Thymus (tissue), 11 donors: ENCODE measurements at regions not wholly inside any gene's neighbourhood (a gene's known extent, or its start where the extent isn't known, plus 50 kb on each side); places are given as distances from the start of the nearest gene placed in this dataset.
"Not testable (repeated sequence)": the region's sequence is repeated elsewhere in the genome, so short reads cannot be mapped to it uniquely, and the experiment has no call there.

ENCODE experiments used
- DNase-seq, 9 donors: peaks; one replicate each; pipeline ENCODE4 v3.0.0-alpha.2; 2013; ENCODE audit warnings: low spot score in 9 of 9, low read depth in 6 of 9, missing footprints in 1 of 9
- H3K27ac ChIP-seq, 2 donors: one replicate each; pipeline ENCODE4 v1.5.1; 2013; ENCODE audit warnings: control low read depth in 1 of 2, low read depth in 1 of 2, low read length in 1 of 2, mild to moderate bottlenecking in 1 of 2, moderate library complexity in 1 of 2
- H3K27me3 ChIP-seq, 2 donors: one replicate each; pipeline ENCODE4 v1.5.1; 2013; ENCODE audit warnings: low read length in 1 of 2; ENCODE audit not compliant: control insufficient read depth in 2 of 2, insufficient read depth in 1 of 2
- H3K36me3 ChIP-seq, 2 donors: one replicate each; pipeline ENCODE4 v1.5.1; 2013; ENCODE audit warnings: low read length in 1 of 2, mild to moderate bottlenecking in 1 of 2, moderate library complexity in 1 of 2; ENCODE audit not compliant: control insufficient read depth in 2 of 2, insufficient read depth in 2 of 2
- H3K4me1 ChIP-seq, 2 donors: one replicate each; pipeline ENCODE4 v1.5.1; 2013; ENCODE audit warnings: low read length in 2 of 2; ENCODE audit not compliant: control insufficient read depth in 2 of 2, insufficient read depth in 2 of 2
- H3K4me3 ChIP-seq, 2 donors: one replicate each; pipeline ENCODE4 v1.5.1; 2013; ENCODE audit warnings: low read length in 2 of 2, control low read depth in 1 of 2, mild to moderate bottlenecking in 1 of 2
- H3K9me3 ChIP-seq, 2 donors: one replicate each; pipeline ENCODE4 v1.5.1; 2013; ENCODE audit warnings: low read length in 1 of 2, mild to moderate bottlenecking in 1 of 2; ENCODE audit not compliant: control insufficient read depth in 2 of 2, insufficient read depth in 1 of 2
- WGBS: extraction: QIAGEN DNeasy Blood & Tissue Kit; methylation state at CpG from one replicate; pipeline ENCODE4 v1.1.7; 2013; 5-methylcytosine and 5-hydroxymethylcytosine counted together
- donor health status: healthy.

- Histone ChIP-seq H3K4me1 (no peaks in the 10 kb centered on the region), H3K27ac (no peak overlapping the region), H3K36me3 (no peaks in the 10 kb centered on the region), H3K9me3 (peaks cover 0 to 40% of the 10 kb centered on the region in 2 donors), H3K4me3 (no peak overlapping the region), H3K27me3 (no peaks in the 10 kb centered on the region)
- 95% methylated on average over 15 of the region's 15 CpGs for WGBS
- no peak for DNase-seq
Measured at GRCh38 chr14:105588236-105588860, 62.0 kb downstream of the TMEM121 start.

GRCh38 chr14:105589161-105589925, 63.0 kb downstream of the TMEM121 start:
- Histone ChIP-seq H3K27me3 (no peaks in the 10 kb centered on the region), H3K36me3 (no peaks in the 10 kb centered on the region), H3K27ac (no peak overlapping the region), H3K9me3 (peaks cover 0 to 40% of the 10 kb centered on the region in 2 donors), H3K4me1 (no peaks in the 10 kb centered on the region), H3K4me3 (no peak overlapping the region)
- WGBS: 81% methylated on average over 2 of the region's 2 CpGs
- no peak for DNase-seq

- not testable (repeated sequence) for H3K27me3 ChIP-seq, H3K4me3 ChIP-seq, H3K4me1 ChIP-seq, DNase-seq, H3K36me3 ChIP-seq, H3K27ac ChIP-seq
- H3K9me3 ChIP-seq: peaks cover 0 to 40% of the 10 kb centered on the region in 2 donors
- WGBS: 74% methylated on average over 4 of the region's 4 CpGs
Measured at GRCh38 chr14:105589926-105590185, 63.5 kb downstream of the TMEM121 start.

- 95% methylated on average over 4 of the region's 4 CpGs for WGBS
- no peak for DNase-seq
Measured at GRCh38 chr14:105591052-105591451, 64.7 kb downstream of the TMEM121 start.

GRCh38 chr14:105591792-105592341, 65.5 kb downstream of the TMEM121 start:
- peaks cover 0 to 45% of the 10 kb centered on the region in 2 donors for H3K9me3 ChIP-seq
- H3K27me3 ChIP-seq, H3K36me3 ChIP-seq, H3K4me3 ChIP-seq, H3K27ac ChIP-seq, DNase-seq, H3K4me1 ChIP-seq: not testable (repeated sequence)
- 88% methylated on average over 27 of the region's 27 CpGs for WGBS

More at GRCh38 chr14:105591052-105591451, 64.7 kb downstream of the TMEM121 start:
- no peaks in the 10 kb centered on the region for H3K27me3 ChIP-seq
- no peak overlapping the region for H3K4me3 ChIP-seq
- H3K9me3 ChIP-seq: peaks cover 0 to 40% of the 10 kb centered on the region in 2 donors
- H3K36me3 ChIP-seq: no peaks in the 10 kb centered on the region
- H3K4me1 ChIP-seq: no peaks in the 10 kb centered on the region
- no peak overlapping the region for H3K27ac ChIP-seq

- H3K27ac ChIP-seq, DNase-seq, H3K4me1 ChIP-seq, H3K27me3 ChIP-seq, H3K4me3 ChIP-seq, H3K36me3 ChIP-seq: not testable (repeated sequence)
- peaks cover 0 to 45% of the 10 kb centered on the region in 2 donors for H3K9me3 ChIP-seq
- 96% methylated on average over 6 of the region's 13 CpGs for WGBS
Measured at GRCh38 chr14:105592646-105593045, 66.3 kb downstream of the TMEM121 start.

GRCh38 chr14:105595346-105595745, 69.0 kb downstream of the TMEM121 start:
- H3K27me3 ChIP-seq, H3K4me3 ChIP-seq, DNase-seq, H3K4me1 ChIP-seq, H3K36me3 ChIP-seq, H3K27ac ChIP-seq: not testable (repeated sequence)
- H3K9me3 ChIP-seq: peaks cover 0 to 38% of the 10 kb centered on the region in 2 donors
- WGBS: 97% methylated on average over 13 of the region's 21 CpGs

- WGBS: 76% methylated on average over 5 of the region's 6 CpGs
- H3K27ac ChIP-seq, H3K36me3 ChIP-seq, H3K27me3 ChIP-seq, DNase-seq, H3K4me3 ChIP-seq, H3K4me1 ChIP-seq: not testable (repeated sequence)
- H3K9me3 ChIP-seq: peaks cover 0 to 43% of the 10 kb centered on the region in 2 donors
Measured at GRCh38 chr14:105596374-105596773, 70.0 kb downstream of the TMEM121 start.

GRCh38 chr14:105598040-105598763, 71.8 kb downstream of the TMEM121 start:
- 95% methylated on average over 26 of the region's 29 CpGs for WGBS
- not testable (repeated sequence) for H3K4me3 ChIP-seq, H3K36me3 ChIP-seq, H3K27ac ChIP-seq, H3K27me3 ChIP-seq, H3K4me1 ChIP-seq, DNase-seq
- peaks cover 0 to 47% of the 10 kb centered on the region in 2 donors for H3K9me3 ChIP-seq
